IMR-90 (cell line): ENCODE measurements at regions not wholly inside any gene's neighbourhood (a gene's known extent, or its start where the extent isn't known, plus 50 kb on each side); places are given as distances from the start of the nearest gene placed in this dataset.

Experiments
- ATAC-seq: fragments of 200-7000 bp; cut with Tn5 transposase; 2 replicates; pipeline ENCODE4 v1.9.1; 2020; ENCODE audit warnings: low read depth, mild to moderate bottlenecking, moderate library complexity
- BruUV-seq: library from RNA; stranded (reverse); fragments of 400-500 nt; replicated peaks from 2 replicates; lab custom pipeline; 2021; lab: Mats Ljungman, UMichigan
- CTCF ChIA-PET: fragments of 300-600 bp; formaldehyde crosslinking; extraction: SDS; loops from one replicate; lab custom pipeline; 2021; ENCODE audit warnings: antibody characterized with exemption; lab: Yijun Ruan, JAX
- POLR2A ChIA-PET: fragments of 300-600 bp; sonication (Branson Sonifier 250); formaldehyde crosslinking; loops from one replicate; lab custom pipeline; 2022; ENCODE audit warnings: antibody characterized with exemption; ENCODE audit not compliant: unreplicated experiment; lab: Charles Lee
- DNase-seq: peaks from one replicate; pipeline ENCODE4 v3.0.0; 2013
- H2AFZ ChIP-seq: replicated peaks from 2 replicates; pipeline ENCODE3; 2013; ENCODE audit warnings: low read length, mild to moderate bottlenecking; ENCODE audit not compliant: poor library complexity
- H2AK5ac ChIP-seq: 2 replicates; pipeline ENCODE4 v1.6.1; 2013; ENCODE audit warnings: low read depth, low read length, inconsistent platforms
- H2AK9ac ChIP-seq: replicated peaks from 2 replicates; pipeline ENCODE3; 2013; ENCODE audit warnings: mild to moderate bottlenecking, low read depth, low read length, moderate library complexity; ENCODE audit not compliant: poor library complexity
- H2BK120ac ChIP-seq: 2 replicates; pipeline ENCODE4 v1.6.1; 2013; ENCODE audit warnings: low read depth, low read length, inconsistent platforms
- H2BK15ac ChIP-seq: 3 replicates; pipeline ENCODE4 v1.6.1; 2013; ENCODE audit warnings: low read depth, low read length, inconsistent platforms
- H2BK20ac ChIP-seq: 2 replicates; pipeline ENCODE4 v1.6.1; 2013; ENCODE audit warnings: low read depth, mild to moderate bottlenecking, inconsistent platforms, low read length, moderate library complexity
- H2BK5ac ChIP-seq: 2 replicates; pipeline ENCODE4 v1.6.1; 2013; ENCODE audit warnings: mild to moderate bottlenecking, low read depth, low read length, inconsistent platforms; ENCODE audit not compliant: poor library complexity, severe bottlenecking
- H3K14ac ChIP-seq: replicated peaks from 2 replicates; pipeline ENCODE4 v1.6.1; 2013; ENCODE audit warnings: low read depth, low read length, inconsistent platforms
- H3K18ac ChIP-seq: 2 replicates; pipeline ENCODE4 v1.6.1; 2013; ENCODE audit warnings: low read depth, low read length, control low read depth
- H3K23ac ChIP-seq: 2 replicates; pipeline ENCODE4 v1.6.1; 2013; ENCODE audit warnings: low read depth, low read length, inconsistent platforms
- H3K27ac ChIP-seq: 2 replicates; pipeline ENCODE4 v1.5.1; 2013; ENCODE audit warnings: mild to moderate bottlenecking, control low read depth, low read length; ENCODE audit not compliant: insufficient read depth
- H3K27me3 ChIP-seq: 2 replicates; pipeline ENCODE4 v1.6.1; 2013; ENCODE audit warnings: low read length; ENCODE audit not compliant: control insufficient read depth, insufficient read depth
- H3K36me3 ChIP-seq: 2 replicates; pipeline ENCODE4 v1.6.1; 2013; ENCODE audit warnings: low read length, mixed read lengths; ENCODE audit not compliant: control insufficient read depth, insufficient read depth
- H3K4ac ChIP-seq: 2 replicates; pipeline ENCODE4 v1.6.1; 2013; ENCODE audit warnings: low read depth, low read length, inconsistent platforms
- H3K4me1 ChIP-seq: 2 replicates; pipeline ENCODE4 v1.6.1; 2013; ENCODE audit warnings: low read length, mixed read lengths; ENCODE audit not compliant: control insufficient read depth, insufficient read depth
- H3K4me2 ChIP-seq: 2 replicates; pipeline ENCODE4 v1.6.1; 2013; ENCODE audit warnings: low read depth, mild to moderate bottlenecking, control low read depth, low read length, moderate library complexity
- H3K4me3 ChIP-seq: 2 replicates; pipeline ENCODE4 v1.5.1; 2013; ENCODE audit warnings: low read depth, mild to moderate bottlenecking, control low read depth, low read length, moderate library complexity; ENCODE audit not compliant: insufficient read depth
- H3K56ac ChIP-seq: 2 replicates; pipeline ENCODE4 v1.6.1; 2013; ENCODE audit warnings: low read length, inconsistent platforms; ENCODE audit not compliant: insufficient read depth; ENCODE audit errors: extremely low read depth
- H3K79me1 ChIP-seq, 2 experiments: 2 replicates each; pipeline ENCODE4 v1.6.1; 2013; ENCODE audit warnings: low read length in 2 of 2, inconsistent platforms in 1 of 2, low read depth in 1 of 2
- H3K9ac ChIP-seq: 2 replicates; pipeline ENCODE4 v1.6.1; 2013; ENCODE audit warnings: low read depth, low read length, control low read depth
- H3K9me1 ChIP-seq: 2 replicates; pipeline ENCODE4 v1.6.1; 2013; ENCODE audit warnings: low read length, inconsistent platforms; ENCODE audit not compliant: insufficient read depth
- H3K9me3 ChIP-seq: 2 replicates; pipeline ENCODE4 v1.6.1; 2013; ENCODE audit warnings: low read length; ENCODE audit not compliant: control insufficient read depth, insufficient read depth
- H4K20me1 ChIP-seq: 2 replicates; pipeline ENCODE4 v1.6.1; 2013; ENCODE audit warnings: low read length, inconsistent platforms; ENCODE audit not compliant: insufficient read depth
- H4K5ac ChIP-seq: 2 replicates; pipeline ENCODE4 v1.6.1; 2013; ENCODE audit warnings: mild to moderate bottlenecking, low read depth, low read length, control low read depth
- H4K8ac ChIP-seq, 2 experiments: 2 replicates each; pipeline ENCODE4 v1.6.1; 2013; ENCODE audit warnings: low read depth in 2 of 2, low read length in 2 of 2, control low read depth in 1 of 2, inconsistent platforms in 1 of 2
- H4K91ac ChIP-seq: 2 replicates; pipeline ENCODE4 v1.6.1; 2013; ENCODE audit warnings: low read depth, low read length, inconsistent platforms; ENCODE audit not compliant: insufficient read depth
- BHLHE40 ChIP-seq: fragments of 150-350 bp; IDR thresholded peaks from 2 replicates; pipeline ENCODE4 v1.6.1; 2016; ENCODE audit warnings: mild to moderate bottlenecking, low read depth, low read length
- CHD1 ChIP-seq: IDR thresholded peaks from 2 replicates; pipeline ENCODE4 v1.6.1; 2012; ENCODE audit warnings: low read depth, low read length, improper control_type of control experiment
- ELK1 ChIP-seq: fragments of 150-350 bp; IDR thresholded peaks from 2 replicates; pipeline ENCODE4 v1.6.1; 2016; ENCODE audit warnings: low read depth, mild to moderate bottlenecking, low read length, moderate library complexity, borderline replicate concordance
- FOS ChIP-seq: fragments of 150-350 bp; IDR thresholded peaks from 2 replicates; pipeline ENCODE4 v1.6.1; 2016; ENCODE audit warnings: low read depth, low read length
- MAFK ChIP-seq: IDR thresholded peaks from 2 replicates; pipeline ENCODE4 v1.6.1; 2012; ENCODE audit warnings: low read depth, low read length, improper control_type of control experiment
- RAD21 ChIP-seq: IDR thresholded peaks from 2 replicates; pipeline ENCODE4 v1.6.1; 2012; ENCODE audit warnings: low read length, improper control_type of control experiment
- RCOR1 ChIP-seq: IDR thresholded peaks from 2 replicates; pipeline ENCODE4 v1.6.1; 2012; ENCODE audit warnings: mild to moderate bottlenecking, low read length, improper control_type of control experiment; ENCODE audit not compliant: insufficient replicate concordance
- RFX5 ChIP-seq: IDR thresholded peaks from 2 replicates; pipeline ENCODE4 v1.8.0; 2012; ENCODE audit warnings: low read depth, mild to moderate bottlenecking, low read length, moderate library complexity
- USF2 ChIP-seq: fragments of 150-350 bp; IDR thresholded peaks from 2 replicates; pipeline ENCODE4 v1.6.1; 2017; ENCODE audit warnings: mild to moderate bottlenecking, antibody characterized with exemption, low read length, low read depth
- WGBS, 2 experiments: methylation state at CpG; one replicate each; pipeline versions ENCODE4 v1.1.5 to v1.1.7; 2013; ENCODE audit warnings: missing lambda C conversion rate in 2 of 2; ENCODE audit not compliant: insufficient read length in 1 of 2; ENCODE audit errors: extremely low coverage in 2 of 2; 5-methylcytosine and 5-hydroxymethylcytosine counted together
- dilution Hi-C: fragments of 300-500 bp; cut with HindIII; formaldehyde crosslinking; loops from one replicate; pipeline ENCODE4 v1.14.3; 2018; ENCODE audit warnings: low sequenced_read_pairs; ENCODE audit not compliant: unreplicated experiment
- in situ Hi-C: fragments of 300-500 bp; cut with MboI; formaldehyde crosslinking; loops from 3 replicates; pipeline ENCODE4 v1.14.3; 2019; ENCODE audit warnings: low sequenced_read_pairs, inconsistent platforms, mixed read lengths
- intact Hi-C: fragments of 100-400 bp; cut with micrococcal nuclease; formaldehyde crosslinking; loops from 2 replicates; pipeline ENCODE4 v1.10.0; 2022
- TF ChIP-seq, protein P1 (sequence below): conservative IDR thresholded peaks from 2 replicates; pipeline ENCODE4 v1.5.1; 2012; ENCODE audit warnings: mild to moderate bottlenecking, low read depth, low read length, improper control_type of control experiment

GRCh38 chr18:78309924-78310323 is 669.7 kb upstream of the SALL3 start:
- Histone ChIP-seq H2BK5ac (no peak overlapping the region), H4K91ac (no peak overlapping the region), H3K4me3 (no peak overlapping the region), H4K5ac (no peak overlapping the region), H4K20me1 (no peaks in the 10 kb centered on the region), H2BK120ac (no peak overlapping the region), H3K4ac (no peak overlapping the region), H2AFZ (no peak overlapping the region), H3K4me2 (no peak overlapping the region), H2AK5ac (no peak overlapping the region), H3K36me3 (no peaks in the 10 kb centered on the region), H3K9ac (no peak overlapping the region), H2BK20ac (no peak overlapping the region), H4K8ac (no peak overlapping the region), H3K27ac (no peak overlapping the region), H3K9me3 (peaks cover 44% of the 10 kb centered on the region), H2BK15ac (no peak overlapping the region), H3K4me1 (no peaks in the 10 kb centered on the region), H3K56ac (no peak overlapping the region), H3K27me3 (no peaks in the 10 kb centered on the region), H3K18ac (no peak overlapping the region), H3K9me1 (no peaks in the 10 kb centered on the region), H3K23ac (no peak overlapping the region), H3K79me1 (no peaks in the 10 kb centered on the region), H3K14ac (no peak overlapping the region), H2AK9ac (no peak overlapping the region)
- ATAC-seq: no peak
- DNase-seq: no peak
- intact Hi-C loops (no loop called here), dilution Hi-C loops (no loop called here), in situ Hi-C loops (no loop called here)
- POLR2A ChIA-PET: no interaction called here
- WGBS, 2 experiments: no CpG with 5 or more reads among the region's 8 CpGs
- TF ChIP-seq USF2: no peak
- TF ChIP-seq ELK1: no peak
- no peak for TF ChIP-seq BHLHE40
- TF ChIP-seq MAFK: no peak
- TF ChIP-seq RCOR1: no peak
- no peak for TF ChIP-seq RFX5
- TF ChIP-seq CHD1: no peak
- no peak for TF ChIP-seq FOS
- TF ChIP-seq, protein P1, sequence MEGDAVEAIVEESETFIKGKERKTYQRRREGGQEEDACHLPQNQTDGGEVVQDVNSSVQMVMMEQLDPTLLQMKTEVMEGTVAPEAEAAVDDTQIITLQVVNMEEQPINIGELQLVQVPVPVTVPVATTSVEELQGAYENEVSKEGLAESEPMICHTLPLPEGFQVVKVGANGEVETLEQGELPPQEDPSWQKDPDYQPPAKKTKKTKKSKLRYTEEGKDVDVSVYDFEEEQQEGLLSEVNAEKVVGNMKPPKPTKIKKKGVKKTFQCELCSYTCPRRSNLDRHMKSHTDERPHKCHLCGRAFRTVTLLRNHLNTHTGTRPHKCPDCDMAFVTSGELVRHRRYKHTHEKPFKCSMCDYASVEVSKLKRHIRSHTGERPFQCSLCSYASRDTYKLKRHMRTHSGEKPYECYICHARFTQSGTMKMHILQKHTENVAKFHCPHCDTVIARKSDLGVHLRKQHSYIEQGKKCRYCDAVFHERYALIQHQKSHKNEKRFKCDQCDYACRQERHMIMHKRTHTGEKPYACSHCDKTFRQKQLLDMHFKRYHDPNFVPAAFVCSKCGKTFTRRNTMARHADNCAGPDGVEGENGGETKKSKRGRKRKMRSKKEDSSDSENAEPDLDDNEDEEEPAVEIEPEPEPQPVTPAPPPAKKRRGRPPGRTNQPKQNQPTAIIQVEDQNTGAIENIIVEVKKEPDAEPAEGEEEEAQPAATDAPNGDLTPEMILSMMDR: no peak
- TF ChIP-seq RAD21: no peak
- BruUV-seq: no TSS peak
- CTCF ChIA-PET: interaction anchor here (1.0 kb wide), 1 partner anchor 9 kb away, joined by 4 read pairs; no protein-coding TSS in a partner anchor
